ENCODE measurements at regions not wholly inside any gene's neighbourhood (a gene's known extent, or its start where the extent isn't known, plus 50 kb on each side); places are given as distances from the start of the nearest gene placed in this dataset.

- Histone ChIP-seq H3K36me3 (no peaks in the 10 kb centered on the region), H3K27ac (replicated peaks) (no peak overlapping the region), H3K4me3 (no peak overlapping the region), H3K9me3 (replicated peaks) (no peaks in the 10 kb centered on the region), H3K27me3 (ENCODE audit: low read depth) (no peaks in the 10 kb centered on the region), H3K4me1 (no peaks in the 10 kb centered on the region)
- TF ChIP-seq CTCF (IDR thresholded peaks at IDR 0.05; ENCODE audit: borderline replicate concordance), result no peak
- intact Hi-C loops (cut with micrococcal nuclease), result no loop called here
- no peak for DNase-seq
These were observed 445.4 kb upstream of the DSEL start for GRCh38 chr18:67961701-67962440.

GRCh38 chr18:67957684-67958083 is 441.2 kb upstream of the DSEL start:
- no peak for DNase-seq
- intact Hi-C loops (cut with micrococcal nuclease), result no loop called here
- Histone ChIP-seq H3K27me3 (ENCODE audit: low read depth) (no peaks in the 10 kb centered on the region), H3K9me3 (replicated peaks) (no peaks in the 10 kb centered on the region), H3K36me3 (no peaks in the 10 kb centered on the region), H3K4me1 (no peaks in the 10 kb centered on the region), H3K4me3 (no peak overlapping the region), H3K27ac (replicated peaks) (no peak overlapping the region)
- TF ChIP-seq CTCF (IDR thresholded peaks at IDR 0.05; ENCODE audit: borderline replicate concordance), result no peak

- H3K4me1 ChIP-seq, result no peaks in the 10 kb centered on the region
- no peaks in the 10 kb centered on the region for H3K27me3 ChIP-seq (ENCODE audit: low read depth)
- no peak overlapping the region for H3K4me3 ChIP-seq
- no peaks in the 10 kb centered on the region for H3K36me3 ChIP-seq
- no peak for TF ChIP-seq CTCF (IDR thresholded peaks at IDR 0.05; ENCODE audit: borderline replicate concordance)
- intact Hi-C loops (cut with micrococcal nuclease), result no loop called here
- no peak for DNase-seq
- no peak overlapping the region for H3K27ac ChIP-seq (replicated peaks)
- H3K9me3 ChIP-seq (replicated peaks), result no peaks in the 10 kb centered on the region
These were observed 438.1 kb upstream of the DSEL start for GRCh38 chr18:67954594-67954993.

GRCh38 chr18:67951137-67951536 is 434.6 kb upstream of the DSEL start:
- no peaks in the 10 kb centered on the region for H3K27me3 ChIP-seq (ENCODE audit: low read depth)
- intact Hi-C loops (cut with micrococcal nuclease), result no loop called here
- H3K9me3 ChIP-seq (replicated peaks), result no peaks in the 10 kb centered on the region
- no peak overlapping the region for H3K4me3 ChIP-seq
- no peaks in the 10 kb centered on the region for H3K4me1 ChIP-seq
- TF ChIP-seq CTCF (IDR thresholded peaks at IDR 0.05; ENCODE audit: borderline replicate concordance), result no peak
- H3K36me3 ChIP-seq, result no peaks in the 10 kb centered on the region
- H3K27ac ChIP-seq (replicated peaks), result no peak overlapping the region
- no peak for DNase-seq

GRCh38 chr18:67938660-67939059 is 422.1 kb upstream of the DSEL start:
- no peaks in the 10 kb centered on the region for H3K36me3 ChIP-seq
- DNase-seq, result no peak
- no peak for TF ChIP-seq CTCF (IDR thresholded peaks at IDR 0.05; ENCODE audit: borderline replicate concordance)
- H3K27ac ChIP-seq (replicated peaks), result no peak overlapping the region
- no peak overlapping the region for H3K4me3 ChIP-seq
- intact Hi-C loops (cut with micrococcal nuclease), result no loop called here
- H3K9me3 ChIP-seq (replicated peaks), result no peaks in the 10 kb centered on the region
- H3K27me3 ChIP-seq (ENCODE audit: low read depth), result no peaks in the 10 kb centered on the region
- H3K4me1 ChIP-seq, result no peaks in the 10 kb centered on the region
